Stomach smooth muscle (tissue), 2 donors: ENCODE measurements at regions not wholly inside any gene's neighbourhood (a gene's known extent, or its start where the extent isn't known, plus 50 kb on each side); places are given as distances from the start of the nearest gene placed in this dataset.

Experiments used
- H3K27ac ChIP-seq: one replicate; pipeline ENCODE4 v1.7.0; 2013; ENCODE audit warnings: mild to moderate bottlenecking, low read length, inconsistent platforms
- H3K27me3 ChIP-seq, 2 donors: one replicate each; pipeline ENCODE4 v1.7.0; 2013; ENCODE audit warnings: low read length in 2 of 2; ENCODE audit not compliant: insufficient read depth in 2 of 2, control insufficient read depth in 1 of 2
- H3K36me3 ChIP-seq, 2 donors: one replicate each; pipeline ENCODE4 v1.7.0; 2013; ENCODE audit warnings: low read length in 2 of 2; ENCODE audit not compliant: control insufficient read depth in 2 of 2, insufficient read depth in 2 of 2
- H3K4me1 ChIP-seq: one replicate; pipeline ENCODE4 v1.7.0; 2013; ENCODE audit warnings: low read length; ENCODE audit not compliant: control insufficient read depth, insufficient read depth
- H3K4me3 ChIP-seq, 2 donors: one replicate each; pipeline ENCODE4 v1.7.0; 2013; ENCODE audit warnings: low read length in 2 of 2
- H3K9ac ChIP-seq, 2 donors: one replicate each; pipeline ENCODE4 v1.7.0; 2013; ENCODE audit warnings: low read length in 2 of 2, mild to moderate bottlenecking in 1 of 2
- H3K9me3 ChIP-seq, 2 donors: one replicate each; pipeline ENCODE4 v1.7.0; 2013; ENCODE audit warnings: low read length in 2 of 2; ENCODE audit not compliant: control insufficient read depth in 2 of 2
- donor health status: healthy.
- donor health status: Pancreatic carcinoma.

- Histone ChIP-seq H3K27me3 (no peaks in the 10 kb centered on the region), H3K27ac (no peak overlapping the region), H3K4me3 (no peak overlapping the region), H3K4me1 (no peaks in the 10 kb centered on the region), H3K9ac (no peak overlapping the region), H3K9me3 (no peaks in the 10 kb centered on the region), H3K36me3 (no peaks in the 10 kb centered on the region)
These were observed 124.8 kb downstream of the NUP35 start for GRCh38 chr2:183248866-183249567.

DNA sequence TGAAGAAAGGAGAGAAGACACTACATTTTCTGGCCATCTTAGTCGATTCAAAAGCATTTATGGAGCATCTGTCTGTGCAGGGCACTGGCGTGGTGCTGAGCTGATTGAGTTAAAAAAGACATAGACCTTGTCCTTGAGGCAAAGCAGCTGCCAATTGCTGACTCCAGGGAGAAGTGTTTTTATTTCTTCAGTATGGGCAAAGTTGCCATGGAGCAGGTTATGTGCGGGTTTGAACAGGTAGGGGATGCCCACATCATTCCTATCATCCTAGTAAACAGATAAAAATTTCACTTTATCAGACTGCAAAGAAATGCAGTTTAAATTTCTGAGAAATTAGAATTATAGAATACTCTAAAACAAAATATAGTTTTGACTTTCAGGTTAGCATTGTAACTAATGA is 125.8 kb downstream of the NUP35 start:
- no peaks in the 10 kb centered on the region for H3K27me3 ChIP-seq
- no peaks in the 10 kb centered on the region for H3K36me3 ChIP-seq
- no peaks in the 10 kb centered on the region for H3K9me3 ChIP-seq
- no peak overlapping the region for H3K9ac ChIP-seq
- no peak overlapping the region for H3K27ac ChIP-seq
- H3K4me3 ChIP-seq = no peak overlapping the region
- H3K4me1 ChIP-seq = no peaks in the 10 kb centered on the region

GRCh38 chr2:183250472-183250871 is 126.2 kb downstream of the NUP35 start:
- Histone ChIP-seq H3K9me3 (no peaks in the 10 kb centered on the region), H3K27ac (no peak overlapping the region), H3K27me3 (no peaks in the 10 kb centered on the region), H3K4me3 (no peak overlapping the region), H3K9ac (no peak overlapping the region), H3K36me3 (no peaks in the 10 kb centered on the region), H3K4me1 (no peaks in the 10 kb centered on the region)

- no peaks in the 10 kb centered on the region for H3K4me1 ChIP-seq
- no peak overlapping the region for H3K27ac ChIP-seq
- no peaks in the 10 kb centered on the region for H3K36me3 ChIP-seq
- H3K27me3 ChIP-seq = no peaks in the 10 kb centered on the region
- H3K9ac ChIP-seq = no peak overlapping the region
- H3K9me3 ChIP-seq = no peaks in the 10 kb centered on the region
- no peak overlapping the region for H3K4me3 ChIP-seq
These were observed 129.3 kb downstream of the NUP35 start for GRCh38 chr2:183253441-183254130.

- no peak overlapping the region for H3K27ac ChIP-seq
- H3K4me1 ChIP-seq = no peaks in the 10 kb centered on the region
- H3K4me3 ChIP-seq = no peak overlapping the region
- H3K36me3 ChIP-seq = no peaks in the 10 kb centered on the region
- H3K9me3 ChIP-seq = no peaks in the 10 kb centered on the region
- no peaks in the 10 kb centered on the region for H3K27me3 ChIP-seq
- H3K9ac ChIP-seq = no peak overlapping the region
These were observed 131.2 kb downstream of the NUP35 start for GRCh38 chr2:183255411-183255810.

DNA sequence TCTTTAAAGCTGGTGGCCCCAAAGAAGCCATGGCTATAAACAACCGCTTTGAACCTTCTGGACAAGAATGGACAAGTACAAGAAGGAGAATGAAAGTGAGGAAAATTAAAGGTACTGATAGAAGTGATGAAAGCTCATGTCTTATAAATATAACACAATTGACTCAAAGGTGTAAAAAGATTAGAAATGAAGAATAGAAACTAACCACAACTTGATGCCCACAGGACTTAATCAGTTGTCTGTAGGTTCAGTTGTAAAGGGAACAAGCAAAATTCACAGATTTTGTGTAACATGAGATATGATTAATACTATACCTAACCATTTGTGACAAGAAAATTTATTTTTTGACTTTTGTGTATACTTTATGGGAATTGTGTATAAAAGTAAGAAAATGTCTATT is 135.7 kb downstream of the NUP35 start:
- Histone ChIP-seq H3K27me3 (no peaks in the 10 kb centered on the region), H3K4me1 (no peaks in the 10 kb centered on the region), H3K36me3 (no peaks in the 10 kb centered on the region), H3K27ac (no peak overlapping the region), H3K9me3 (no peaks in the 10 kb centered on the region), H3K9ac (no peak overlapping the region), H3K4me3 (no peak overlapping the region)

DNA sequence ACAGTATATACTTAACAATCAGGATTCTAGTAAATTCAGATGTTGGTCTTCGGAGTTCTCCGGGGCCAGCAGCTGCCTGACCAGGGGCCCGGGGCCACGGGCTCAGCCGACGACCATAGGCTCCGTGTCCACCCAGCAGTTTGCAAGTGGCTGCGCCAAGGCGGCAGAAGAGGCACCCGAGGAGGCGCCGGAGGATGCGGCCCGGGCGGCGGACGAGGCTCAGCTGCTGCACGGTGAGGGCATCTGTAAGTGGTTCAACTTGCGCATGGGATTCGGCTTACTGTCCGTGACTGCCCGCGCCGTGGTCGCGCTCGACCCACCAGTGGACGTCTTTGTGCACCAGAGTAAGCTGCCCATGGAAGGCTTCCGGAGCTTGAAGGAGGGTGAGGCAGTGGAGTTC is 136.3 kb downstream of the NUP35 start:
- Histone ChIP-seq H3K9me3 (no peaks in the 10 kb centered on the region), H3K9ac (no peak overlapping the region), H3K4me3 (no peak overlapping the region), H3K4me1 (no peaks in the 10 kb centered on the region), H3K27ac (no peak overlapping the region), H3K27me3 (no peaks in the 10 kb centered on the region), H3K36me3 (no peaks in the 10 kb centered on the region)

DNA sequence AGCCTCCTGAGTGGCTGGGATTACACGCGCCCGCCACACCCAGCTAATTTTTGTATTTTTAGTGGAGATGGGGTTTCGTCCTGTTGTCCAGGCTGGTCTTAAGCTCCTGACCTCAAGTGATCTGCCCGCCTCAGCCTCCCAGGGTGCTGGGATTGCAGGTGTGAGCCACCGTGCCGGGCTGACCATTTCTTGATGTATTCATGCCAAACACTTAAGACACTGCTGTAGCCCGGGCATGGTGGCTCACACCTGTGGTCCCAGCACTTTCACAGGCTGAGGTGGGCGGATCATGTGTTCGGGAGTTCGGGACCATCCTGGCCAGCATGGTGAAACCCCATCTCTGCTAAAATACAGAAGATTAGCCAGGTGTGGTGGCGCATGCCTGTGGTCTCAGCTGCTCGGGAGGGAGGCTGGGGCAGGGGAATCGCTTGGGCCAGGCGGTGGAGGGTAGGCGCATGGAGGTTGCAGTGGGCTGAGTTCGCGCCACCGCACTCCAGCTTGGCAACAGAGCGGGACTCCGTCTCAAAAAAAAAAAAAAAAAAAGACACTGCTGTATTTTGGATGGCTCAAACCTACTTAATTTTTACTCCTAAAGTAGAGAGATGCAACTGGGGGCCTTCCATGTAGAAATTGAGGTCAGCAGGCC is 140.8 kb downstream of the NUP35 start:
- Histone ChIP-seq H3K27ac (no peak overlapping the region), H3K27me3 (no peaks in the 10 kb centered on the region), H3K4me1 (no peaks in the 10 kb centered on the region), H3K9ac (no peak overlapping the region), H3K36me3 (no peaks in the 10 kb centered on the region), H3K9me3 (no peaks in the 10 kb centered on the region), H3K4me3 (no peak overlapping the region)

- no peak overlapping the region for H3K9ac ChIP-seq
- H3K4me1 ChIP-seq = no peaks in the 10 kb centered on the region
- no peaks in the 10 kb centered on the region for H3K36me3 ChIP-seq
- H3K4me3 ChIP-seq = no peak overlapping the region
- H3K9me3 ChIP-seq = no peaks in the 10 kb centered on the region
- H3K27ac ChIP-seq = no peak overlapping the region
- no peaks in the 10 kb centered on the region for H3K27me3 ChIP-seq
These were observed 143.0 kb downstream of the NUP35 start for GRCh38 chr2:183267148-183267827.

- Histone ChIP-seq H3K27ac (no peak overlapping the region), H3K9ac (no peak overlapping the region), H3K27me3 (no peaks in the 10 kb centered on the region), H3K4me3 (no peak overlapping the region), H3K36me3 (no peaks in the 10 kb centered on the region), H3K4me1 (no peaks in the 10 kb centered on the region), H3K9me3 (no peaks in the 10 kb centered on the region)
These were observed 145.7 kb downstream of the NUP35 start for GRCh38 chr2:183269956-183270355.
